Lung (tissue), 11 donors: ENCODE measurements at regions not wholly inside any gene's neighbourhood (a gene's known extent, or its start where the extent isn't known, plus 50 kb on each side); places are given as distances from the start of the nearest gene placed in this dataset.
A peak's percentile ranks its signal among the peaks of the same experiment; 100 is the strongest.

Source experiments
- ATAC-seq: fragments of 200-7000 bp; cut with Tn5 transposase; one replicate; pipeline ENCODE4 v1.9.1; 2020; ENCODE audit warnings: moderate number of reproducible peaks; ENCODE audit not compliant: insufficient read depth, low FRiP score
- DNase-seq, 3 donors: peaks; one replicate each; pipeline ENCODE4 v3.0.0-alpha.2; 2013 to 2017
- H3K27ac ChIP-seq, 2 donors: one replicate each; pipeline ENCODE4 v1.5.1; 2013; ENCODE audit warnings: mild to moderate bottlenecking in 2 of 2, moderate library complexity in 2 of 2, control low read depth in 1 of 2, inconsistent platforms in 1 of 2, low read depth in 1 of 2, low read length in 1 of 2
- H3K27me3 ChIP-seq, 3 donors: one replicate each; pipeline ENCODE4 v1.5.1; 2013; ENCODE audit warnings: low read length in 2 of 3; ENCODE audit not compliant: control insufficient read depth in 3 of 3, insufficient read depth in 3 of 3
- H3K36me3 ChIP-seq, 4 donors: one replicate each; pipeline ENCODE4 v1.5.1; 2013; ENCODE audit warnings: low read length in 4 of 4, mild to moderate bottlenecking in 1 of 4, moderate library complexity in 1 of 4; ENCODE audit not compliant: control insufficient read depth in 4 of 4, insufficient read depth in 4 of 4
- H3K4me1 ChIP-seq, 5 donors: one replicate each; pipeline ENCODE4 v1.5.1; 2013; ENCODE audit warnings: low read length in 5 of 5, mild to moderate bottlenecking in 2 of 5, moderate library complexity in 1 of 5; ENCODE audit not compliant: control insufficient read depth in 5 of 5, insufficient read depth in 5 of 5
- H3K4me3 ChIP-seq: one replicate; pipeline ENCODE4 v1.5.1; 2013; ENCODE audit warnings: mild to moderate bottlenecking, control low read depth, moderate library complexity
- H3K9ac ChIP-seq, 2 donors: one replicate each; pipeline ENCODE4 v1.5.1; 2013; ENCODE audit warnings: low read length in 2 of 2, control low read depth in 1 of 2; ENCODE audit not compliant: insufficient read depth in 1 of 2
- H3K9me3 ChIP-seq, 4 donors: one replicate each; pipeline ENCODE4 v1.5.1; 2013; ENCODE audit warnings: low read length in 3 of 4, mild to moderate bottlenecking in 1 of 4, moderate library complexity in 1 of 4; ENCODE audit not compliant: control insufficient read depth in 4 of 4, insufficient read depth in 3 of 4
- WGBS, 2 donors: extraction: QIAGEN DNeasy Blood & Tissue Kit; methylation state at CpG; one replicate each; pipeline ENCODE4 v1.1.7; 2013; 5-methylcytosine and 5-hydroxymethylcytosine counted together
- TF ChIP-seq, protein P1 (sequence below): IDR thresholded peaks from 2 replicates; pipeline ENCODE4 v1.5.1; 2012; ENCODE audit warnings: mild to moderate bottlenecking; ENCODE audit errors: control extremely low read depth, extremely low read depth
- donor health status: control.
- donor health status: control.
- donor health status: Bipolar disorder and iron deficiency.
- donor health status: healthy.
- donor health status: DM: yes; HTN: yes; CAD: no.

DNA sequence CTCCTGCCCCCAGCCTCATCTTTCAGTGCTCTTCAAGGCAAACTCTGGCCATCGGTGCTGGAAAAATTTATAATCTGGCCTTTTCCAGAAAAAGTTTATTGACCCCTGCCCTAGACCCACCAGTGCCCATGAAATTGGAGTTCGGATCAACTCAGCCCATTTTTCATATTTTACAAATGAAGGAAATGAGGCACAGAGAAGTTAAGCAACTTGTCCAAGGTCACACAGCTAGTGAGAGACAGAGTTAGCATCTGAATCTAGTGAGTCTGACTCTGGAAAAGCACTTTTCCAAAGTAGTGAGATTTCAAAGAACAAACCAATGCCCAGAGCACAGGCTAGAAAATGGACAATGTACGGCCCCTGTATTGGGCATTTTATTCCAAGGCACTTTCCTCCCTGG, 69.4 kb upstream of the TLE3 start:
- Histone ChIP-seq H3K9me3 (peaks cover 0 to 8% (median 0%) of the 10 kb centered on the region in 4 donors), H3K27me3 (peaks cover 0 to 3% (median 0%) of the 10 kb centered on the region in 3 donors), H3K4me1 (peaks cover 3 to 41% (median 22%) of the 10 kb centered on the region in 5 donors), H3K27ac (no peak overlapping the region), H3K9ac (no peak overlapping the region), H3K4me3 (no peak overlapping the region), H3K36me3 (no peaks in the 10 kb centered on the region)
- 64 to 67% methylated on average over 3 of the region's 3 CpGs for WGBS, 2 donors
- TF ChIP-seq, protein P1, sequence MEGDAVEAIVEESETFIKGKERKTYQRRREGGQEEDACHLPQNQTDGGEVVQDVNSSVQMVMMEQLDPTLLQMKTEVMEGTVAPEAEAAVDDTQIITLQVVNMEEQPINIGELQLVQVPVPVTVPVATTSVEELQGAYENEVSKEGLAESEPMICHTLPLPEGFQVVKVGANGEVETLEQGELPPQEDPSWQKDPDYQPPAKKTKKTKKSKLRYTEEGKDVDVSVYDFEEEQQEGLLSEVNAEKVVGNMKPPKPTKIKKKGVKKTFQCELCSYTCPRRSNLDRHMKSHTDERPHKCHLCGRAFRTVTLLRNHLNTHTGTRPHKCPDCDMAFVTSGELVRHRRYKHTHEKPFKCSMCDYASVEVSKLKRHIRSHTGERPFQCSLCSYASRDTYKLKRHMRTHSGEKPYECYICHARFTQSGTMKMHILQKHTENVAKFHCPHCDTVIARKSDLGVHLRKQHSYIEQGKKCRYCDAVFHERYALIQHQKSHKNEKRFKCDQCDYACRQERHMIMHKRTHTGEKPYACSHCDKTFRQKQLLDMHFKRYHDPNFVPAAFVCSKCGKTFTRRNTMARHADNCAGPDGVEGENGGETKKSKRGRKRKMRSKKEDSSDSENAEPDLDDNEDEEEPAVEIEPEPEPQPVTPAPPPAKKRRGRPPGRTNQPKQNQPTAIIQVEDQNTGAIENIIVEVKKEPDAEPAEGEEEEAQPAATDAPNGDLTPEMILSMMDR, result no peak
- DNase-seq (no peak), ATAC-seq (no peak)

DNA sequence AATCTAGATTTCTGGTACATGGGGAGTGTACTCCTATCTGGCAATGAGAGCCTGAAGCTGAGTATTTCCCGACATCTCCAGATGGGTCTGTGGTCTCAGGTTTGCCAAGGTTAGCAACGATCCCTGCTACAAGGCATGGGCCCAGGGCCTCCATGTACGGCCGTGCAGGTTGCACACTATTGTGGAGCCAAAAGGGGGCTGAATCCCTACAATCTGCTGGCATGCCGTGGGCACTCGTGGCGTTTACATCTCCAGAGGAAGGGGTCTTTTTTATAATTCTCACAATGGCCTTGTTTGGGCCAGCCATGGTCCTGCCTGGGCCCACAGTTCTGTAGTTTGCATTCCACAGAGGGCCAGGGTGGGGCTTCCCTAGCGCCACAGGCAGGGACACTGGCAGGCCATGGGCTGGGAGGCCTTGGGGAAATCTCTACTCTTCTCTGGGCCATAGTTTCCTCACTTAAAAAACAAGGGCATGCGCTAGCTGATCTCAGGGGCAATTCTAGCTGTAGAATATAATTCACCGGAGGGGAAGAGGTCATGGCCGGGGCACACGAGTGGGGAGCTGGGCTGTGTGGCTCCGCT, 68.9 kb upstream of the TLE3 start:
- H3K36me3 ChIP-seq, result no peaks in the 10 kb centered on the region
- H3K4me1 ChIP-seq, result peaks cover 3 to 35% (median 17%) of the 10 kb centered on the region in 5 donors
- 95 to 98% methylated on average over 13 of the region's 13 CpGs for WGBS, 2 donors
- no peak overlapping the region for H3K9ac ChIP-seq
- no peak for DNase-seq
- no peak for ATAC-seq
- H3K4me3 ChIP-seq, result no peak overlapping the region
- peaks cover 0 to 3% (median 0%) of the 10 kb centered on the region in 3 donors for H3K27me3 ChIP-seq
- H3K9me3 ChIP-seq, result peaks cover 0 to 8% (median 0%) of the 10 kb centered on the region in 4 donors
- TF ChIP-seq, protein P1, result no peak
- H3K27ac ChIP-seq, result no peak overlapping the region

DNA sequence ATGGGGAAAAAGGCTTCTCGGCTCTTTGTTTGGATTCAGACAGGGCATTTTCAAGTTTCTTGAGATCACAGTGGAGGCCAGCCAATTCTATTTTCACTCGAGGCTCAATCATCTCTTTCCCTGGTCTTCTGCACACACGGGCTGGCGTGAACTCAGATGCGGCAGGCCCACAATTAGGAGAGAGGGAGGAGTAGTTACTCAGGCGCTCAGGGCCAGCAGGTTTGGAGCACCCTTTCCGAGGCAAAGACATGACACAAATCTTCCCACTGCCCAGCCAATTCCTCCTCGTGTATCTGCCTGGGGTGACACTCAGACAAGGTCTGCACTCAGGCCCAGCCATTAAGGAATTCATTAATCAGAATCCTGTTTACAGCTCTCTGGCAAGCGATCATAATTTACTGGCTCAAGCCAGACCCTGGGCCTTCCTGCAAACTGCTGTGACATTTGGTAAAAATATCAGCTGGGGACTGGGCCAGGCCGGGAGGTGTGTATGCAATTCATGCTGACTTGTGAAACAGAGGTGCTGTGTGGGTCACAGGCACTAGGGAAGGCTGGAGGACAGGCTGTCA, 68.1 kb upstream of the TLE3 start:
- peaks cover 0 to 3% (median 0%) of the 10 kb centered on the region in 3 donors for H3K27me3 ChIP-seq
- peaks cover 0 to 8% (median 0%) of the 10 kb centered on the region in 4 donors for H3K9me3 ChIP-seq
- TF ChIP-seq, protein P1, result no peak
- peak overlapping the region in 1 of 2 donors; percentile 61 for H3K9ac ChIP-seq
- ATAC-seq (no peak), DNase-seq (peak; percentile 71 to 92 (median 85))
- no peak overlapping the region for H3K4me3 ChIP-seq
- H3K4me1 ChIP-seq, result peaks cover 3 to 32% (median 15%) of the 10 kb centered on the region in 5 donors
- peak overlapping the region in 1 of 2 donors; percentile 64 for H3K27ac ChIP-seq
- H3K36me3 ChIP-seq, result no peaks in the 10 kb centered on the region
- WGBS, 2 donors, result 50 to 67% methylated on average over 10 of the region's 10 CpGs
